Fibroblast of peridontal ligament (primary cell): ENCODE measurements at regions not wholly inside any gene's neighbourhood (a gene's known extent, or its start where the extent isn't known, plus 50 kb on each side); places are given as distances from the start of the nearest gene placed in this dataset.

ENCODE experiments used
- DNase-seq: peaks from one replicate; pipeline ENCODE4 v3.0.0-alpha.2; 2010; ENCODE audit errors: extremely low read depth

GRCh38 chr2:21693081-21693480 is 569.3 kb downstream of the TDRD15 start:
- DNase-seq, result no peak

- DNase-seq, result no peak
Measured at GRCh38 chr2:21694079-21694878, 570.5 kb downstream of the TDRD15 start.

- DNase-seq, result no peak
Measured at GRCh38 chr2:21696900-21697299, 573.1 kb downstream of the TDRD15 start.

- DNase-seq, result no peak
Measured at GRCh38 chr2:21700644-21701043, 576.9 kb downstream of the TDRD15 start.

- DNase-seq, result no peak
Measured at GRCh38 chr2:21710031-21710430, 586.3 kb downstream of the TDRD15 start.

DNA sequence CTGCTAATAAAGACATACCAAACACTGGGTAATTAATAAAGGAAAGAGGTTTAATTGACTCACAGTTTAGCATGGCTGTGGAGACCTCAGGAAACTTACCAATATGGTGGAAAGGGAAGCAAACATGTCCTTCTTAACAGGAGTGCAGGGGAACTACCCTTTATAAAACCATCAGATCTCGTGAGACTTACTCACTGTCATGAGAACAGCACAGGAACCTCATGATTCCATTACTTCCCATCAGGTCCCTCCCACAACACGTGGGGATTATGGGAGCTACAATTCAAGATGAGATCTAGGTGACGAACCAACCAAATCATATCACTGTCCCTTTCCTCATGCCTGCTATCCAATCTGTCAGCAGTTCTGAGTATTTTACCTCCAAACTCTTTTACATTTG is 586.7 kb downstream of the TDRD15 start:
- no peak for DNase-seq

DNA sequence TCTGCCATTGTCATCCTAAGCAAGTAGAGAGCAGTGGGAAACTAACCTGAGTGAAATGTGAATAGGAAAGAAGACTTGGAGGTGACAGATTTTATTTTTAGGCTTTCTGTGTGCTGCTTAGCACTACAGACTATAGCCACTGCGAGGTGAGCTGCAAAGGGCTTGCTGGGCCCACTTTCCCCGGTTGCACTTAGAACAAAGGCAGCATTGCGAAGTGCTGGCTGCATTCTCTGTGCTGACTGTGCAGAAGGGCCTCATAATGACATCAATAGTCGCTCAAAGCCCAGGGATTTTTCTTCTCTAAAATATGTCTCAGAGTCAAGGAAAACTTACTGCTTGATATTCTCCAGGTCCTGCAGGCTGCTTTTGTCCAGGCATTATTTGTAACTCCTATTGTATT is 592.1 kb downstream of the TDRD15 start:
- no peak for DNase-seq

- no peak for DNase-seq
Measured at GRCh38 chr2:21727101-21727500, 603.3 kb downstream of the TDRD15 start.

- DNase-seq, result no peak
Measured at GRCh38 chr2:21728133-21728532, 604.4 kb downstream of the TDRD15 start.

GRCh38 chr2:21730141-21730540 is 606.4 kb downstream of the TDRD15 start:
- no peak for DNase-seq

DNA sequence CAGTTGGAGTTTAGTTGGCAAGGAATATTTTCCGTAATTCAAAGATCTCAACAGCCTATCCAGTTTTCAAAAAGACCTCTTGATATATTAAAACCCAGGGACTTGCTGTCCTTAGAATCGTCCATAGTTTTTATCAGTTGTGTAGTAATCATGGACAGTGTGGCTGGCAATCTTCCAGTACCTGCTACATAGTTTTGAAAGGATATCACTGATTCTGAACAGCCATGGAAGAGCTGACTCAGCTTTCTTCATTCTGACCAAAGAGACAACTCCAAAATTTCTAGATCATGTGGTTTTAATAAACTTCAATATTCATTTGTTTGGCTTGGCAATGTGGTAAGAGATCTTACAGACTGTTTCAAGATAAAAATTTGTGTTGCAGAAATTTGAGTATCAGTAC is 616.7 kb downstream of the TDRD15 start:
- DNase-seq, result peak; percentile 54

DNA sequence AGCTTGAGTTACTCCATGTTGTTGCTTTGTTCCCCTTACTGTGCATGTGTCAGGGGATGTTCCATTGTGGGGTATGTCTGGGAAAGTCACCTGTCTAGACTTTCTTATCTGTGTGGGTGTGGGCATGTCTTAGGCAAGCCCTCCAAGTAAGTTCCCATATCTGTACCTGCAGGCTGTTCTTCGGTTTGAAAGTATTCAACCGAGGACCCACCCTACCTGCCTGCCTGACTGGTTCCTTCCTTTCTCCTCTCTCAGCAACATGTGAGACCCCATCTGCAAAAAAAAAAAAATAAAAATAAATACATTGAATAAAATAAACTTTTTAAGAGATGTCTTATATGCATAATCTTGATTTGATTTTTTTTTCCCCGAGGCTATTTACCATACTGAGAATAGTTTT is 622.7 kb downstream of the TDRD15 start:
- no peak for DNase-seq

DNA sequence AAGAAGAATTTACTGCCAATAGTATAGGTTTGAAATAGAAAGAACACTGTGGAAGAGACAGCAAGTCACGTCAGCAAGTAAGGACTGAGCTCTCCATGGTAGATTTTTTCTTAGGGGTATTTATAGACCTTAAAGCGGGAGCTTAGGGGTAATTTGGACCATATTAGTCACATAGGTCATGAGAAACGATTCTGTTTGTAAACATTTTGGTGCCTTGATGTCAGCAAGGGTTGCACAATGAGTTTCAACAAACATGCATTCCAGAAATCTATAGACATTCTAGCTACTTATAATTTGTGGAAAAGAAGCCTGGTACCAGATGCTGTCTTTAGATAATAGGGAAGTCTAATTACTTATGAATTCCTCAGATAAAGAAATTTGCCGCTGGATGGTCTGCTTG is 624.7 kb downstream of the TDRD15 start:
- DNase-seq, result no peak

DNA sequence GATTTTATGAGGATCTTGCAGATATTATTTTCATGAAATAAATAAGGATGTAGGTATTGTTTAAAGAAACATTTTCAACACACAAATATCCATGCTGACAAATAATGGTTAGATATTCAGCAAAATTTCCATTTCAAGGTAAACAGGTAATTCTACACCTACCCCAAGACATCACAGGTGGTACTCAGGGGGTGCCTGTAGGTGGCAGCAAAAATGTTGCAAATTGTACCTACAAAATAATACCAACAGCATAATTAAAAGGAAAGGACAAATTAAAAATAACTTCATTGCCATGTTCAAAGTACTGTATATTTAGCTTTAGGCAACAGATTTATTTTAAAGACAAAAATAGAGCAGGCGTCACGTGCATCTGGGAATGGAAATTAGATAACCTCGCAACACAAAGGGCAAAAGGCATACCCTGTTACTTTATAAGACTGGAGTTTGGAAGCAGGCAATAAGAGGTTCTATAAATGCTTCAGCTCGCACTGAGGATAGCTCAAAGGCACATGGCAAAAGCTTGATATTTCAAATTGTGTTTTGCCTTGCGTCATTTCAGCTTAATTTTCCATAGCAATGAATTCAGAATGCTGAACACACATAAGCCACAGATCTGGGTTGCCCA is 630.5 kb downstream of the TDRD15 start:
- DNase-seq, result no peak

GRCh38 chr2:21757805-21758430 is 634.1 kb downstream of the TDRD15 start:
- DNase-seq, result no peak

GRCh38 chr2:21759819-21760218 is 636.1 kb downstream of the TDRD15 start:
- no peak for DNase-seq

DNA sequence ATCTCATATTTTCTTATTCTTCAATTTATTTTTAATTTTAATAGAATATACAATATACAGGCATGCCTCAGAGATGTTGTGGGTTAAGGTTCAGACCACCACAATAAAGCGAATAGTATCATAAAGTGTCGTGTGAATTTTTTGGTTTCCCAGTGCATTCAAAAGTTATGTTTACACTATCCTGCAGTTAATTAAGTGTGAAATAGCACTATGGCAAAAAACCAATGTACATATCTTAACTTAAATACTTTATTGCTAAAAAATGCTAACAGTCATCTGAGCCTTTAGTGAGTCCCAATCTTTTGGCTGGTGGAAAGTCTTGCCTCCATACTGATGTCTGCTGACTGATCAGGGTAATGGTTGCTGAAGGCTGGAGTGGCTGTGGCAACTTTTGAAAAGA is 637.6 kb downstream of the TDRD15 start:
- DNase-seq, result no peak

DNA sequence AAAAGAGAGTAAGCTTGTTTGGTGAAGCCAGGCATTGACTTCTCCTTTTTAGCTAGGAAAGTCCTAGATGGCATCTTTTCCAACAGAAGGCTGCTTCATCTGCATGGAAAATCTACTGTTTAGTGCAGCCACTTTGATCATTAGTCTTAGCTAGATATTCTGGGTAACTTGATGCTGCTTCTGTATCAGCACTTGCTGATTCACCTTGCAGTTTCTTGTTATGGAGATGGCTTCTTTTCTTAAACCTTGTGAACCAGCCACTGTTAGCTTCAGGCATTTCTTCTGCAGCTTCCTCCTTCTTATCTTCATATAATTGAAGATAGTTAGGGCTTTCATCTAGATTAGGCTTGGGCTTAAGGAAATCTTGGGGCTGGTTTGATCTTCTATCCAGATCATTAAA is 639.7 kb downstream of the TDRD15 start:
- DNase-seq, result no peak

DNA sequence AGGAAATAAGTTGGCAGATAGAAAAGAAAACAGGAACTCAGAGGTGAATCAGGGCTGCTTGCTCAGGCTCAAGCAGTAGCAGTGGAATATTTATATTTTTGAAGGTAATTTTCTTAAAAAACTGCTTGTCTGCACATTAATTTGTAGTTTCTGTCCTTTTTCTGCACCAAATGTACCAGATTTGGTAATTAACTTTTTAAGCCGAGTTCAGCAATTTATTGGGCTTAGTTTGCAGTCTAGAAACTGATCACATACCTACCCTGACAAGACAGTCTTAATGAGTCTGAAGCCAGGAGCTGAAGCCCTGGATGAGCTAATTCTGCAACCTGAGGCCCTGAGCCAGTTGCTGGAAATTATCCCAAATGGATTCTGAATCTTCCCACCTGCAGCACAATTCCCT is 647.0 kb downstream of the TDRD15 start:
- DNase-seq, result no peak

- DNase-seq, result peak; percentile 94
Measured at GRCh38 chr2:21772624-21773023, 648.9 kb downstream of the TDRD15 start.

DNA sequence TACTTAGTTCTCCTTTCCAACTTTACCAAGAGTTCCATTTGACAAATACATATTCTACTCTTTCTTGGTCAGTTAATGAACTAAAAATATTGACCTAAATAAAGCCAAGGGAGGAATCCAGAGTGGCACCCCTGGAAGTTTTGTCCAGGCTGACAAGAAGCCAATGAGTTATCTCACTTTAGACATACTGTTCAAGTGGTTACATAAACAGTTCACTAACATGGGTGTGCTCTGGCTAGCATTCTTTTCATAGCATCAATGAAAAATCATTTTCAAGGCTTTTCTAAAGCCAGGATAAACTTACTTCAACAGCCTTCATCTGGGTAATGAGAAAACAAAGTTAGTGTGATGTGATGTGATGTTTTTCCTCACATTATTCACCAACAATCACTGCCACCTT is 649.4 kb downstream of the TDRD15 start:
- no peak for DNase-seq

DNA sequence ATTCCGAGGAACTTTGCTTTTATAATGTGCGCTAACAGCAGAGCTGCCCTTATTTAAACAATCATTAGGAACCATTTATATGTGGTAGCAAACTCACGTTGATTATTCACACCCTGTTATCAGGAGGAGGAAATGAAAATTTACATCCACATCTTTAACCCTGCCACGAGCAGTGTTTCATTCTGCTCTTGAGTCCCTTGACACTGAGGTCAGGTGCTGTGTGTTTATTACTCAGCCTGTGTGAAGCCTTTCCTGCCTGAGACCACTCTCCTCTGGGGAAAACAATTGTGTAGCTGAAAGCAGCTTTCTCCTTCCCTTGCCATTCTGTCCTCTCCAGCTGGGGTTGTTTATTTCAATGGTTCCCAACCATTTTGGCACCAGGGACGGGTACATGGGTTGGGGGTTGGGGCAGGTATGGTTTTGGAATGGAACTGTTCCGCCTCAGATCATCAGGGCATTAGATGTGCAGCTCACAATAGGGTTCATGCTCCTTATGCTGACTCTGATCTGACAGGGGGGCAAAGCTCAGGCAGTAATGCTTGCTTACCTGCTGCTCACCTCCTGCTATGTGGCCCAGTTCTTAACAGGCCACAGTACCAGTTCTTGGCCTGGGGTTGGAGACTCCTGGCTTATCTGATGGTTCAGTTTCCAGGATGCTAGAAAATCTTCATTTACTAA is 651.1 kb downstream of the TDRD15 start:
- peak; percentile 5 for DNase-seq

DNA sequence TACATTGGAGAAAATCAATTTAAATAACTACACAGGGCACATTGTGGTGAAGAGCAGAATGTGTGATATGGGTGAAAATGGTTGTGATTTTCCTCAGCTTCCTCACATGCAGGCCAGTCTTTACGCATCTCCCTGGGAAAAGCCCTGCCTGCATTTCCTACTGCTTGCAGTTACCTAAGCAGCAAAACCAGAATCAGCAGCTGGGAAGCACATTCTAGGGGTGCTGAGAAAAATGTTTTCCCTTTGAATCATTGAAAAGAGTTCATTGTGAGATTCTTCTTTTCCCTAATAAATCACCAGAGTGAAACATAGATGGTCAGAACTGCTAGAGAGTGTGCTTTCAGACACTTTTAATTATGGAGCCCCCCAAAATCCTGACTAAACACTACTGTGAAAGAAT is 656.0 kb downstream of the TDRD15 start:
- peak; percentile 7 for DNase-seq
